ENCODE measurements at regions not wholly inside any gene's neighbourhood (a gene's known extent, or its start where the extent isn't known, plus 50 kb on each side); places are given as distances from the start of the nearest gene placed in this dataset.
"Not testable (repeated sequence)": the region's sequence is repeated elsewhere in the genome, so short reads cannot be mapped to it uniquely, and the experiment has no call there.

GRCh38 chr2:129488376-129488775, 491.1 kb upstream of the RAB6C start:
- no peak for DNase-seq (ENCODE audit: low read depth, low spot score)

- DNase-seq (ENCODE audit: low read depth, low spot score), result no peak
Measured at GRCh38 chr2:129490641-129491040, 488.8 kb upstream of the RAB6C start.

- DNase-seq (ENCODE audit: low read depth, low spot score), result no peak
Measured at GRCh38 chr2:129491308-129491707, 488.2 kb upstream of the RAB6C start.

GRCh38 chr2:129492548-129492947, 486.9 kb upstream of the RAB6C start:
- DNase-seq (ENCODE audit: low read depth, low spot score), result no peak

GRCh38 chr2:129499747-129500146, 479.7 kb upstream of the RAB6C start:
- no peak for DNase-seq (ENCODE audit: low read depth, low spot score)

- no peak for DNase-seq (ENCODE audit: low read depth, low spot score)
Measured at GRCh38 chr2:129502781-129503180, 476.7 kb upstream of the RAB6C start.

- DNase-seq (ENCODE audit: low read depth, low spot score), result no peak
Measured at GRCh38 chr2:129504646-129505045, 474.8 kb upstream of the RAB6C start.

- no peak for DNase-seq (ENCODE audit: low read depth, low spot score)
Measured at GRCh38 chr2:129518937-129519336, 460.5 kb upstream of the RAB6C start.

- DNase-seq (ENCODE audit: low read depth, low spot score), result not testable (repeated sequence)
Measured at GRCh38 chr2:129532158-129532557, 447.3 kb upstream of the RAB6C start.

- DNase-seq (ENCODE audit: low read depth, low spot score), result no peak
Measured at GRCh38 chr2:129548880-129549279, 430.6 kb upstream of the RAB6C start.

- no peak for DNase-seq (ENCODE audit: low read depth, low spot score)
Measured at GRCh38 chr2:129550536-129550935, 428.9 kb upstream of the RAB6C start.

- DNase-seq (ENCODE audit: low read depth, low spot score), result no peak
Measured at GRCh38 chr2:129554373-129554772, 425.1 kb upstream of the RAB6C start.

GRCh38 chr2:129559101-129559500, 420.4 kb upstream of the RAB6C start:
- no peak for DNase-seq (ENCODE audit: low read depth, low spot score)

GRCh38 chr2:129565551-129566109, 413.8 kb upstream of the RAB6C start:
- DNase-seq (ENCODE audit: low read depth, low spot score), result no peak

- DNase-seq (ENCODE audit: low read depth, low spot score), result not testable (repeated sequence)
Measured at GRCh38 chr2:129570812-129571211, 408.7 kb upstream of the RAB6C start.

GRCh38 chr2:129575431-129575830, 404.0 kb upstream of the RAB6C start:
- no peak for DNase-seq (ENCODE audit: low read depth, low spot score)

GRCh38 chr2:129575880-129576279, 403.6 kb upstream of the RAB6C start:
- DNase-seq (ENCODE audit: low read depth, low spot score), result no peak

GRCh38 chr2:129580001-129580400, 399.5 kb upstream of the RAB6C start:
- no peak for DNase-seq (ENCODE audit: low read depth, low spot score)

GRCh38 chr2:129585760-129586159, 393.7 kb upstream of the RAB6C start:
- DNase-seq (ENCODE audit: low read depth, low spot score), result no peak

GRCh38 chr2:129587426-129588064, 391.9 kb upstream of the RAB6C start:
- DNase-seq (ENCODE audit: low read depth, low spot score), result no peak

- DNase-seq (ENCODE audit: low read depth, low spot score), result no peak
Measured at GRCh38 chr2:129604560-129604959, 374.9 kb upstream of the RAB6C start.

- DNase-seq (ENCODE audit: low read depth, low spot score), result no peak
Measured at GRCh38 chr2:129605646-129606045, 373.8 kb upstream of the RAB6C start.

- no peak for DNase-seq (ENCODE audit: low read depth, low spot score)
Measured at GRCh38 chr2:129606496-129607270, 372.8 kb upstream of the RAB6C start.

Data from smooth muscle cell of the brain vasculature (primary cell).